Activated CD8-positive, alpha-beta memory T cell treated with anti-CD3 and anti-CD28 coated beads for 4 hours (primary cell): ENCODE measurements at regions not wholly inside any gene's neighbourhood (a gene's known extent, or its start where the extent isn't known, plus 50 kb on each side); places are given as distances from the start of the nearest gene placed in this dataset.
"Not testable (repeated sequence)": the region's sequence is repeated elsewhere in the genome, so short reads cannot be mapped to it uniquely, and the experiment has no call there.

Experiments used
- DNase-seq, 2 donors: peaks; one replicate each; pipeline ENCODE4 v3.0.0-alpha.2; 2020; ENCODE audit warnings: low read depth in 2 of 2

- DNase-seq: no peak
Measured at GRCh38 chr1:117707371-117707770, 101.5 kb downstream of the TENT5C start.

- no peak for DNase-seq
Measured at GRCh38 chr1:117708323-117709248, 102.7 kb downstream of the TENT5C start.

- no peak for DNase-seq
Measured at GRCh38 chr1:117709249-117709691, 103.4 kb downstream of the TENT5C start.

GRCh38 chr1:117710710-117711109, 104.9 kb downstream of the TENT5C start:
- no peak for DNase-seq

GRCh38 chr1:117712621-117713020, 106.8 kb downstream of the TENT5C start:
- no peak for DNase-seq

- DNase-seq: no peak
Measured at GRCh38 chr1:117714546-117714945, 108.7 kb downstream of the TENT5C start.

- DNase-seq: not testable (repeated sequence)
Measured at GRCh38 chr1:117716030-117716429, 110.2 kb downstream of the TENT5C start.

GRCh38 chr1:117717980-117718379, 112.1 kb downstream of the TENT5C start:
- not testable (repeated sequence) for DNase-seq

- not testable (repeated sequence) for DNase-seq
Measured at GRCh38 chr1:117718596-117718995, 112.7 kb downstream of the TENT5C start.

- no peak for DNase-seq
Measured at GRCh38 chr1:117719004-117719403, 113.2 kb downstream of the TENT5C start.

- no peak for DNase-seq
Measured at GRCh38 chr1:117732065-117732797, 126.4 kb downstream of the TENT5C start.

- DNase-seq: no peak
Measured at GRCh38 chr1:117732956-117733355, 127.1 kb downstream of the TENT5C start.

- no peak for DNase-seq
Measured at GRCh38 chr1:117734403-117734802, 128.6 kb downstream of the TENT5C start.

GRCh38 chr1:117735045-117735992, 129.5 kb downstream of the TENT5C start:
- no peak for DNase-seq

- no peak for DNase-seq
Measured at GRCh38 chr1:117739504-117739903, 133.7 kb downstream of the TENT5C start.

GRCh38 chr1:117740496-117740895, 134.6 kb downstream of the TENT5C start:
- no peak for DNase-seq

GRCh38 chr1:117746565-117746964, 140.7 kb downstream of the TENT5C start:
- not testable (repeated sequence) for DNase-seq

- no peak for DNase-seq
Measured at GRCh38 chr1:117747605-117748004, 141.8 kb downstream of the TENT5C start.

- no peak for DNase-seq
Measured at GRCh38 chr1:117751321-117751720, 145.5 kb downstream of the TENT5C start.

- no peak for DNase-seq
Measured at GRCh38 chr1:117752661-117753060, 146.8 kb downstream of the TENT5C start.

GRCh38 chr1:117753232-117753631, 147.4 kb downstream of the TENT5C start:
- no peak for DNase-seq

GRCh38 chr1:117753652-117754051, 147.8 kb downstream of the TENT5C start:
- no peak for DNase-seq
